Liver (tissue), 8 donors: ENCODE measurements at regions not wholly inside any gene's neighbourhood (a gene's known extent, or its start where the extent isn't known, plus 50 kb on each side); places are given as distances from the start of the nearest gene placed in this dataset.

Source experiments
- DNase-seq: peaks from one replicate; pipeline ENCODE4 v3.0.0-alpha.2; 2017; ENCODE audit warnings: low spot score
- H3K27ac ChIP-seq, 2 donors: one replicate each; pipeline ENCODE4 v1.7.0; 2013; ENCODE audit warnings: inconsistent platforms in 2 of 2, low read length in 2 of 2, control low read depth in 1 of 2, low read depth in 1 of 2, mild to moderate bottlenecking in 1 of 2
- H3K27me3 ChIP-seq, 4 donors: one replicate each; pipeline versions ENCODE4 v1.6.1 to v1.7.0; 2013; ENCODE audit warnings: low read length in 3 of 4, inconsistent platforms in 1 of 4, mild to moderate bottlenecking in 1 of 4, moderate library complexity in 1 of 4; ENCODE audit not compliant: control insufficient read depth in 4 of 4, insufficient read depth in 4 of 4
- H3K36me3 ChIP-seq, 4 donors: one replicate each; pipeline versions ENCODE4 v1.6.1 to v1.7.0; 2013; ENCODE audit warnings: low read length in 3 of 4, mild to moderate bottlenecking in 3 of 4, low read depth in 1 of 4, moderate library complexity in 1 of 4; ENCODE audit not compliant: control insufficient read depth in 4 of 4, insufficient read depth in 3 of 4
- H3K4me1 ChIP-seq, 4 donors: one replicate each; pipeline versions ENCODE4 v1.6.1 to v1.7.0; 2013; ENCODE audit warnings: low read length in 3 of 4, mild to moderate bottlenecking in 3 of 4, moderate library complexity in 1 of 4; ENCODE audit not compliant: control insufficient read depth in 4 of 4, insufficient read depth in 4 of 4
- H3K4me3 ChIP-seq, 3 donors: one replicate each; pipeline versions ENCODE4 v1.6.1 to v1.7.0; 2013; ENCODE audit warnings: low read length in 3 of 3, control low read depth in 1 of 3, low read depth in 1 of 3, mild to moderate bottlenecking in 1 of 3
- H3K9ac ChIP-seq, 2 donors: one replicate each; pipeline ENCODE4 v1.7.0; 2013; ENCODE audit warnings: low read length in 2 of 2, mild to moderate bottlenecking in 2 of 2, moderate library complexity in 2 of 2, control low read depth in 1 of 2, low read depth in 1 of 2
- H3K9me3 ChIP-seq, 4 donors: one replicate each; pipeline versions ENCODE4 v1.6.1 to v1.7.0; 2013; ENCODE audit warnings: low read length in 3 of 4; ENCODE audit not compliant: control insufficient read depth in 4 of 4
- EGR1 ChIP-seq, 2 donors: IDR thresholded peaks; 2 replicates each; pipeline ENCODE4 v1.6.1; 2016 to 2018; ENCODE audit warnings: antibody characterized with exemption in 2 of 2, low read depth in 2 of 2
- FOXA1 ChIP-seq: IDR thresholded peaks from 2 replicates; pipeline ENCODE4 v1.6.1; 2016; ENCODE audit warnings: antibody characterized with exemption
- FOXA2 ChIP-seq: IDR thresholded peaks from 2 replicates; pipeline ENCODE4 v1.6.1; 2016; ENCODE audit warnings: antibody characterized with exemption
- HNF4G ChIP-seq: IDR thresholded peaks from 2 replicates; pipeline ENCODE4 v1.6.1; 2016; ENCODE audit warnings: antibody characterized with exemption
- JUND ChIP-seq, 2 donors: IDR thresholded peaks; 2 replicates each; pipeline ENCODE4 v1.6.1; 2016; ENCODE audit warnings: antibody characterized with exemption in 2 of 2
- MAX ChIP-seq: IDR thresholded peaks from 2 replicates; pipeline ENCODE4 v1.6.1; 2016; ENCODE audit warnings: antibody characterized with exemption
- NR2F2 ChIP-seq: IDR thresholded peaks from 2 replicates; pipeline ENCODE4 v1.6.1; 2016; ENCODE audit warnings: antibody characterized with exemption
- RAD21 ChIP-seq, 2 donors: IDR thresholded peaks; 2 replicates each; pipeline ENCODE4 v1.6.1; 2016; ENCODE audit warnings: antibody characterized with exemption in 2 of 2, mild to moderate bottlenecking in 2 of 2
- RXRA ChIP-seq, 2 donors: IDR thresholded peaks; 2 replicates each; pipeline ENCODE4 v1.6.1; 2017 to 2018; ENCODE audit warnings: antibody characterized with exemption in 2 of 2, mild to moderate bottlenecking in 1 of 2
- YY1 ChIP-seq: IDR thresholded peaks from 2 replicates; pipeline ENCODE4 v1.6.1; 2016; ENCODE audit warnings: antibody characterized with exemption, mild to moderate bottlenecking
- ZBTB33 ChIP-seq: IDR thresholded peaks from 2 replicates; pipeline ENCODE4 v1.6.1; 2016; ENCODE audit warnings: antibody characterized with exemption
- WGBS: extraction: QIAGEN DNeasy Blood & Tissue Kit; methylation state at CpG from one replicate; pipeline ENCODE4 v1.1.7; 2013; 5-methylcytosine and 5-hydroxymethylcytosine counted together
- TF ChIP-seq, protein P1 (sequence below): fragments of 150-350 bp; IDR thresholded peaks from 2 replicates; pipeline ENCODE4 v1.5.1; 2017; ENCODE audit warnings: improper control_type of control experiment, low read depth, low read length; ENCODE audit not compliant: missing input control
- TF ChIP-seq, protein P2 (sequence below): IDR thresholded peaks from 2 replicates; pipeline ENCODE4 v1.6.1; 2016; ENCODE audit warnings: antibody characterized with exemption, mild to moderate bottlenecking
- TF ChIP-seq, protein P3 (sequence below): IDR thresholded peaks from 2 replicates; pipeline ENCODE4 v1.6.1; 2016; ENCODE audit warnings: antibody characterized with exemption
- donor health status: healthy.
- donor health status: healthy.
- donor health status: healthy.
- donor health status: healthy.
- donor health status: healthy.

DNA sequence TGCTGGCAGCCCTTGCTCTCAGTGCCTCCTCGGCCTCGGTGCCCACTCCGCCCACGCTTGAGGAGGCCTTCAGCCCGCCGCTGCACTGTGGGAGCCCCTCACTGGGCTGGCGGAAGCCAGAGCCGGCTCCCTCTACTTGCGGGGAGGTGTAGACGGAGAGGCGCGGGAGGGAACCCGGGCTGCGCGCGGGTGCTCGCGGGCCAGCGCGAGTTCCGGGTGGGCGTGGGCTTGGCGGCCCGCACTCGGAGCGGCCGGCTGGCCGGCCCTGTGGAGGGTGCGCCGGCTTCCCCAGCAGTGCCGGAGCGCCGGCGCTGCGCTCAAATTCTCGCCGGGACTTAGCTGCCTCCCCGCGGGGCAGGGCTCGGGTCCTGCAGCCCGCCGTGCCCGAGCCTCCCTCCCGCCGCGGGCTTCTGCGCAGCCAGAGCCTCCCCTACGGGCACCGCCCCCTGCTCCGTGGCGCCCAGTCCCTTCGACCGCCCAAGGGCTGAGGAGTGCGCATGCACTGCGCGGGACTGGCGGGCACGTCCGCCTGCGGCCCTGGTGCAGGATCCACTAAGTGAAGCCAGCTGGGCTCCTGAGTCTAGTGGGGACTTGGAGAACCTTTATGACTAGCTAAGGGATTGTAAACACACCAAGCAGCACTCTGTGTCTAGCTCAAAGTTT, 231.5 kb downstream of the EFHB start:
- Histone ChIP-seq H3K27ac (no peak overlapping the region), H3K36me3 (no peaks in the 10 kb centered on the region), H3K4me3 (peak overlapping the region in 1 of 3 donors; percentile 28), H3K27me3 (no peaks in the 10 kb centered on the region), H3K4me1 (no peaks in the 10 kb centered on the region), H3K9ac (no peak overlapping the region), H3K9me3 (peaks cover 0 to 1% (median 0%) of the 10 kb centered on the region in 4 donors)
- WGBS: 80% methylated on average over 60 of the region's 60 CpGs
- DNase-seq: no peak
- no peak for TF ChIP-seq NR2F2
- no peak for TF ChIP-seq FOXA2
- no peak for TF ChIP-seq RXRA (IDR thresholded peaks at IDR 0.05)
- TF ChIP-seq RAD21 (IDR thresholded peaks at IDR 0.05): no peak
- TF ChIP-seq YY1: no peak
- TF ChIP-seq JUND (IDR thresholded peaks at IDR 0.05): no peak
- TF ChIP-seq, protein P1, sequence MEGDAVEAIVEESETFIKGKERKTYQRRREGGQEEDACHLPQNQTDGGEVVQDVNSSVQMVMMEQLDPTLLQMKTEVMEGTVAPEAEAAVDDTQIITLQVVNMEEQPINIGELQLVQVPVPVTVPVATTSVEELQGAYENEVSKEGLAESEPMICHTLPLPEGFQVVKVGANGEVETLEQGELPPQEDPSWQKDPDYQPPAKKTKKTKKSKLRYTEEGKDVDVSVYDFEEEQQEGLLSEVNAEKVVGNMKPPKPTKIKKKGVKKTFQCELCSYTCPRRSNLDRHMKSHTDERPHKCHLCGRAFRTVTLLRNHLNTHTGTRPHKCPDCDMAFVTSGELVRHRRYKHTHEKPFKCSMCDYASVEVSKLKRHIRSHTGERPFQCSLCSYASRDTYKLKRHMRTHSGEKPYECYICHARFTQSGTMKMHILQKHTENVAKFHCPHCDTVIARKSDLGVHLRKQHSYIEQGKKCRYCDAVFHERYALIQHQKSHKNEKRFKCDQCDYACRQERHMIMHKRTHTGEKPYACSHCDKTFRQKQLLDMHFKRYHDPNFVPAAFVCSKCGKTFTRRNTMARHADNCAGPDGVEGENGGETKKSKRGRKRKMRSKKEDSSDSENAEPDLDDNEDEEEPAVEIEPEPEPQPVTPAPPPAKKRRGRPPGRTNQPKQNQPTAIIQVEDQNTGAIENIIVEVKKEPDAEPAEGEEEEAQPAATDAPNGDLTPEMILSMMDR: no peak
- TF ChIP-seq ZBTB33: no peak
- no peak for TF ChIP-seq HNF4G
- TF ChIP-seq MAX: no peak
- no peak for TF ChIP-seq FOXA1

- H3K36me3 ChIP-seq: no peaks in the 10 kb centered on the region
- no peaks in the 10 kb centered on the region for H3K4me1 ChIP-seq
- no peak overlapping the region for H3K9ac ChIP-seq
- H3K9me3 ChIP-seq: no peaks in the 10 kb centered on the region
- no peak overlapping the region for H3K4me3 ChIP-seq
- no peak for DNase-seq
- TF ChIP-seq, protein P2, sequence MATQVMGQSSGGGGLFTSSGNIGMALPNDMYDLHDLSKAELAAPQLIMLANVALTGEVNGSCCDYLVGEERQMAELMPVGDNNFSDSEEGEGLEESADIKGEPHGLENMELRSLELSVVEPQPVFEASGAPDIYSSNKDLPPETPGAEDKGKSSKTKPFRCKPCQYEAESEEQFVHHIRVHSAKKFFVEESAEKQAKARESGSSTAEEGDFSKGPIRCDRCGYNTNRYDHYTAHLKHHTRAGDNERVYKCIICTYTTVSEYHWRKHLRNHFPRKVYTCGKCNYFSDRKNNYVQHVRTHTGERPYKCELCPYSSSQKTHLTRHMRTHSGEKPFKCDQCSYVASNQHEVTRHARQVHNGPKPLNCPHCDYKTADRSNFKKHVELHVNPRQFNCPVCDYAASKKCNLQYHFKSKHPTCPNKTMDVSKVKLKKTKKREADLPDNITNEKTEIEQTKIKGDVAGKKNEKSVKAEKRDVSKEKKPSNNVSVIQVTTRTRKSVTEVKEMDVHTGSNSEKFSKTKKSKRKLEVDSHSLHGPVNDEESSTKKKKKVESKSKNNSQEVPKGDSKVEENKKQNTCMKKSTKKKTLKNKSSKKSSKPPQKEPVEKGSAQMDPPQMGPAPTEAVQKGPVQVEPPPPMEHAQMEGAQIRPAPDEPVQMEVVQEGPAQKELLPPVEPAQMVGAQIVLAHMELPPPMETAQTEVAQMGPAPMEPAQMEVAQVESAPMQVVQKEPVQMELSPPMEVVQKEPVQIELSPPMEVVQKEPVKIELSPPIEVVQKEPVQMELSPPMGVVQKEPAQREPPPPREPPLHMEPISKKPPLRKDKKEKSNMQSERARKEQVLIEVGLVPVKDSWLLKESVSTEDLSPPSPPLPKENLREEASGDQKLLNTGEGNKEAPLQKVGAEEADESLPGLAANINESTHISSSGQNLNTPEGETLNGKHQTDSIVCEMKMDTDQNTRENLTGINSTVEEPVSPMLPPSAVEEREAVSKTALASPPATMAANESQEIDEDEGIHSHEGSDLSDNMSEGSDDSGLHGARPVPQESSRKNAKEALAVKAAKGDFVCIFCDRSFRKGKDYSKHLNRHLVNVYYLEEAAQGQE: no peak
- TF ChIP-seq, protein P3, sequence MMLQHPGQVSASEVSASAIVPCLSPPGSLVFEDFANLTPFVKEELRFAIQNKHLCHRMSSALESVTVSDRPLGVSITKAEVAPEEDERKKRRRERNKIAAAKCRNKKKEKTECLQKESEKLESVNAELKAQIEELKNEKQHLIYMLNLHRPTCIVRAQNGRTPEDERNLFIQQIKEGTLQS: no peak
- TF ChIP-seq HNF4G (no peak), RXRA (IDR thresholded peaks at IDR 0.05) (no peak), JUND (IDR thresholded peaks at IDR 0.05) (no peak), FOXA2 (no peak), RAD21 (IDR thresholded peaks at IDR 0.05) (no peak), EGR1 (IDR thresholded peaks at IDR 0.05; ENCODE audit: low read depth in 2 of 2) (no peak)
- TF ChIP-seq, protein P1: no peak
- 59% methylated on average over 2 of the region's 2 CpGs for WGBS
- H3K27ac ChIP-seq: no peak overlapping the region
- H3K27me3 ChIP-seq: no peaks in the 10 kb centered on the region
Observed at GRCh38 chr3:19688767-19689166, 245.2 kb downstream of the EFHB start.
